ENCODE measurements at regions not wholly inside any gene's neighbourhood (a gene's known extent, or its start where the extent isn't known, plus 50 kb on each side); places are given as distances from the start of the nearest gene placed in this dataset.
"Not testable (repeated sequence)": the region's sequence is repeated elsewhere in the genome, so short reads cannot be mapped to it uniquely, and the experiment has no call there.

DNA sequence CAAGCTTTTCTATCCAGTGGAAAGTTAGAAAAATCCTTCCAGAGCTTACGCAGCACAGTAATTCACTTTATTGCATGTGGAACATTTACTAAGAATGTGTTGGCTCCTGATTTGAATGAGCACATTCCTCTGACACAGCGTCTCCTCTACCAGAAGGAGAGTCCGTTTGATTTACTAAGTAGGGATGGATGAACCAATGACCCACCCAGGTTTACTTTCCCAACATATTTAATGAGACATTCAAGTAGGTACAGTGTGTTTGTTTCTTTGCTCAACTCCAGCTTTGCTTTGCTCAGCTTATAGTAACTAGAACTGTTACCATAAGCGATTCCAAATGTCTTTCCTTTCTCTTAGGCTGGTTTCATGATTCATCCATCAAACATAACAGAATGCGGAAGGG, 161.7 kb downstream of the SMARCA1 start:
- Histone ChIP-seq H3K27me3 (replicated peaks; ENCODE audit: insufficient read depth, low read depth, low read length, poor library complexity) (no peaks in the 10 kb centered on the region), H3K4me3 (ENCODE audit: low read depth, low read length, poor library complexity, severe bottlenecking) (no peak overlapping the region), H3K4me1 (ENCODE audit: insufficient read depth, low read length, poor library complexity, severe bottlenecking) (no peaks in the 10 kb centered on the region), H3K36me3 (ENCODE audit: insufficient read depth, low read length, poor library complexity, severe bottlenecking) (no peaks in the 10 kb centered on the region), H3K27ac (ENCODE audit: low read depth, low read length, poor library complexity, severe bottlenecking) (no peak overlapping the region), H3K9me3 (ENCODE audit: low read depth, low read length, poor library complexity, severe bottlenecking) (no peaks in the 10 kb centered on the region)
- ChIA-PET POLR2A (ENCODE audit: low non-redundant PET) (no interaction called here), CTCF (no interaction called here)
- no TSS peak for BruUV-seq (replicated peaks)
- no peak for TF ChIP-seq EZH2 (IDR thresholded peaks at IDR 0.05; ENCODE audit: borderline replicate concordance, low read depth, low read length, poor library complexity, severe bottlenecking)
- TF ChIP-seq, protein P1, sequence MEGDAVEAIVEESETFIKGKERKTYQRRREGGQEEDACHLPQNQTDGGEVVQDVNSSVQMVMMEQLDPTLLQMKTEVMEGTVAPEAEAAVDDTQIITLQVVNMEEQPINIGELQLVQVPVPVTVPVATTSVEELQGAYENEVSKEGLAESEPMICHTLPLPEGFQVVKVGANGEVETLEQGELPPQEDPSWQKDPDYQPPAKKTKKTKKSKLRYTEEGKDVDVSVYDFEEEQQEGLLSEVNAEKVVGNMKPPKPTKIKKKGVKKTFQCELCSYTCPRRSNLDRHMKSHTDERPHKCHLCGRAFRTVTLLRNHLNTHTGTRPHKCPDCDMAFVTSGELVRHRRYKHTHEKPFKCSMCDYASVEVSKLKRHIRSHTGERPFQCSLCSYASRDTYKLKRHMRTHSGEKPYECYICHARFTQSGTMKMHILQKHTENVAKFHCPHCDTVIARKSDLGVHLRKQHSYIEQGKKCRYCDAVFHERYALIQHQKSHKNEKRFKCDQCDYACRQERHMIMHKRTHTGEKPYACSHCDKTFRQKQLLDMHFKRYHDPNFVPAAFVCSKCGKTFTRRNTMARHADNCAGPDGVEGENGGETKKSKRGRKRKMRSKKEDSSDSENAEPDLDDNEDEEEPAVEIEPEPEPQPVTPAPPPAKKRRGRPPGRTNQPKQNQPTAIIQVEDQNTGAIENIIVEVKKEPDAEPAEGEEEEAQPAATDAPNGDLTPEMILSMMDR (conservative IDR thresholded peaks at IDR 0.05; ENCODE audit: low read depth, low read length): no peak
- intact Hi-C loops (cut with micrococcal nuclease; ENCODE audit: unreplicated experiment): loop anchor here (2.0 kb wide), 1 partner anchor 41 kb away; no protein-coding TSS in a partner anchor
- no peak for DNase-seq (ENCODE audit: low spot score)

DNA sequence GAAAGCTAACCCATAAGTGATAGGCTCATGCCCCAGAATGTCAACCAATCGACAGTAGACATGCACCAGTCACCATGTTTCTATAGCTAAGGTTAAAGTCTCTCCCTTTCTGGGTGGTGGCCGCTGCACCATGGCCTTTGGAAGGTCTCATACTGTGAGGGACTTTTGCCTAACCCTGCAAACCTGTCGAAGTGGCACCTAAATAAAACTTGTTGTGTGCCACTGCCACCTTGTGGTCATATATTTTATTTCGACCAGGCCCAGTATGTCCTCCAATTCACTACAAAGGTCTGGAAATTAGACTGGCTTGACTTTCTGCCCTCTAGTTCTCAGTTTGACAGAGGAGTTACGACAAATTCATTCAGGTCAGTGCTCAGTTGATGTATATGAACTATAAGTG, 163.1 kb downstream of the SMARCA1 start:
- no peak overlapping the region for H3K4me3 ChIP-seq (ENCODE audit: low read depth, low read length, poor library complexity, severe bottlenecking)
- no peaks in the 10 kb centered on the region for H3K36me3 ChIP-seq (ENCODE audit: insufficient read depth, low read length, poor library complexity, severe bottlenecking)
- ChIA-PET CTCF (interaction anchor here (0.6 kb wide), 1 partner anchor 44 kb away, joined by 3 read pairs; no protein-coding TSS in a partner anchor), POLR2A (ENCODE audit: low non-redundant PET) (no interaction called here)
- H3K27ac ChIP-seq (ENCODE audit: low read depth, low read length, poor library complexity, severe bottlenecking): no peak overlapping the region
- H3K27me3 ChIP-seq (replicated peaks; ENCODE audit: insufficient read depth, low read depth, low read length, poor library complexity): no peaks in the 10 kb centered on the region
- H3K4me1 ChIP-seq (ENCODE audit: insufficient read depth, low read length, poor library complexity, severe bottlenecking): no peaks in the 10 kb centered on the region
- DNase-seq (ENCODE audit: low spot score): peak; percentile 62
- no peak for TF ChIP-seq EZH2 (IDR thresholded peaks at IDR 0.05; ENCODE audit: borderline replicate concordance, low read depth, low read length, poor library complexity, severe bottlenecking)
- TF ChIP-seq, protein P1 (conservative IDR thresholded peaks at IDR 0.05; ENCODE audit: low read depth, low read length): peak; percentile 75
- H3K9me3 ChIP-seq (ENCODE audit: low read depth, low read length, poor library complexity, severe bottlenecking): no peaks in the 10 kb centered on the region
- no TSS peak for BruUV-seq (replicated peaks)
- intact Hi-C loops (cut with micrococcal nuclease; ENCODE audit: unreplicated experiment): loop anchor here (2.0 kb wide), 1 partner anchor 39 kb away; no protein-coding TSS in a partner anchor

DNA sequence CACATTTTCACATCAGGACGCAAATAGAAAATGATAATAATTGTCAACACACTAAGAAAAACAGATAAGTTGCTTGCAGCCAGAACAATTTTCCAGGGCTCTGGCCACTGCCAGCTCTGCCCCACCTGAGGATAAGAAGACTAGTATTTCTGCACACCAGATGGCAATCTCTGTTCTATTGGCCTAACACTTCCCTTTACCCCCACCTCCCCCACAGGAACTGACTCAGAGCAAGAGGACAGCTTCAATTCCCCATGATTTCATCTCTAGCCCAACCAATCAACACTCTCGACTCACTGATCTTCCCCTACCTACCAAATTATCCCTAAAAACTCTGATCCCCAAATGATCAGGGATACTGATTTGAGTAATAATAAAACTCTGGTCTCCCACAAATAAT, 164.0 kb downstream of the SMARCA1 start:
- H3K9me3 ChIP-seq (ENCODE audit: low read depth, low read length, poor library complexity, severe bottlenecking): no peaks in the 10 kb centered on the region
- no peaks in the 10 kb centered on the region for H3K27me3 ChIP-seq (replicated peaks; ENCODE audit: insufficient read depth, low read depth, low read length, poor library complexity)
- no peaks in the 10 kb centered on the region for H3K4me1 ChIP-seq (ENCODE audit: insufficient read depth, low read length, poor library complexity, severe bottlenecking)
- no peak overlapping the region for H3K27ac ChIP-seq (ENCODE audit: low read depth, low read length, poor library complexity, severe bottlenecking)
- ChIA-PET CTCF (no interaction called here), POLR2A (ENCODE audit: low non-redundant PET) (no interaction called here)
- no peak for DNase-seq (ENCODE audit: low spot score)
- intact Hi-C loops (cut with micrococcal nuclease; ENCODE audit: unreplicated experiment): no loop called here
- TF ChIP-seq, protein P1 (conservative IDR thresholded peaks at IDR 0.05; ENCODE audit: low read depth, low read length): no peak
- no peak for TF ChIP-seq EZH2 (IDR thresholded peaks at IDR 0.05; ENCODE audit: borderline replicate concordance, low read depth, low read length, poor library complexity, severe bottlenecking)
- BruUV-seq (replicated peaks): no TSS peak
- H3K4me3 ChIP-seq (ENCODE audit: low read depth, low read length, poor library complexity, severe bottlenecking): no peak overlapping the region
- H3K36me3 ChIP-seq (ENCODE audit: insufficient read depth, low read length, poor library complexity, severe bottlenecking): no peaks in the 10 kb centered on the region

DNA sequence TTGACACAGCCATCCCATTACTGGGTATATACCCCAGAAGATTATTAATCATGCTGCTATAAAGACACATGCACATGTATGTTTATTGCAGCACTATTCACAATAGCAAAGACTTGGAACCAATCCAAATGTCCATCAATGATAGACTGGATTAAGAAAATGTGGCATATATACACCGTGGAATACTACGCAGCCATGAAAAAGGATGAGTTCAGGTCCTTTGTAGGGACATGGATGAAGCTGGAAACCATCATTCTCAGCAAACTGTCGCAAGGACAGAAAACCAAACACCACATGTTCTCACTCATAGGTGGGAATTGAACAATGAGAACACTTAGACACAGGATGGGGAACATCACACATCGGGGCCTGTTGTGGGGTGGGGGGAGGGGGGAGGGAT, 165.9 kb downstream of the SMARCA1 start:
- intact Hi-C loops (cut with micrococcal nuclease; ENCODE audit: unreplicated experiment); H3K9me3 ChIP-seq (ENCODE audit: low read depth, low read length, poor library complexity, severe bottlenecking); H3K4me1 ChIP-seq (ENCODE audit: insufficient read depth, low read length, poor library complexity, severe bottlenecking); DNase-seq (ENCODE audit: low spot score); BruUV-seq (replicated peaks); H3K27ac ChIP-seq (ENCODE audit: low read depth, low read length, poor library complexity, severe bottlenecking); H3K36me3 ChIP-seq (ENCODE audit: insufficient read depth, low read length, poor library complexity, severe bottlenecking); CTCF ChIA-PET; H3K4me3 ChIP-seq (ENCODE audit: low read depth, low read length, poor library complexity, severe bottlenecking); POLR2A ChIA-PET (ENCODE audit: low non-redundant PET); H3K27me3 ChIP-seq (replicated peaks; ENCODE audit: insufficient read depth, low read depth, low read length, poor library complexity): not testable (repeated sequence)
